Loucy (cell line): ENCODE measurements at regions not wholly inside any gene's neighbourhood (a gene's known extent, or its start where the extent isn't known, plus 50 kb on each side); places are given as distances from the start of the nearest gene placed in this dataset.
"Not testable (repeated sequence)": the region's sequence is repeated elsewhere in the genome, so short reads cannot be mapped to it uniquely, and the experiment has no call there.

ENCODE experiments used
- CTCF ChIP-seq: fragments of 200-600 bp; sonication (generic); conservative IDR thresholded peaks from 2 replicates; pipeline ENCODE4 v1.5.1; 2014; ENCODE audit warnings: mild to moderate bottlenecking, antibody characterized with exemption, low read length
- EZH2phosphoT487 ChIP-seq: fragments of 200-600 bp; IDR thresholded peaks from 2 replicates; pipeline ENCODE4 v1.6.1; 2018; ENCODE audit warnings: antibody characterized with exemption, mild to moderate bottlenecking, moderate library complexity, borderline replicate concordance

GRCh38 chr2:91573018-91573417, 2881.5 kb downstream of the RPIA start:
- not testable (repeated sequence) for TF ChIP-seq CTCF, EZH2phosphoT487
